ENCODE measurements at regions not wholly inside any gene's neighbourhood (a gene's known extent, or its start where the extent isn't known, plus 50 kb on each side); places are given as distances from the start of the nearest gene placed in this dataset.

DNA sequence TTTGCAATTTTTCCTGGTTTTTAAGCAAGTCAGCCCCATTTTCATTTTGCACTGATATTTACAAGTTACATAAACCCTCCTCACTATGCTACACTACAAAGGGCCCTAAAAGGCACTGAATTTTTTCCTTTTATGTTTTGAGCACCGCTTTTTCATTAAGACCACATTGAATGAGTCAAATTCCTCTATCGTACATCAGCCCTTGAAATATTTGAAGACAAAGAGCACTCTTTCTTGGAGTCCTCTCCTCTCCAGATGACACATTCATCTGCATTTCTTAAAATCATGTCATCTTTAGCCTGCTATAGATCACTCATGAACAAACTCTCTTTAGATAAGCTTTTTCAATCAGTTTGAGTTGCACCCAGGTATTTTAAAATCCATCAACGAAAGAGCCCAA is 306.6 kb upstream of the SOX11 start (continued):
- TF ChIP-seq U2AF1 (optimal IDR thresholded peaks at IDR 0.05; ENCODE audit: low read depth, low read length), result no peak

DNA sequence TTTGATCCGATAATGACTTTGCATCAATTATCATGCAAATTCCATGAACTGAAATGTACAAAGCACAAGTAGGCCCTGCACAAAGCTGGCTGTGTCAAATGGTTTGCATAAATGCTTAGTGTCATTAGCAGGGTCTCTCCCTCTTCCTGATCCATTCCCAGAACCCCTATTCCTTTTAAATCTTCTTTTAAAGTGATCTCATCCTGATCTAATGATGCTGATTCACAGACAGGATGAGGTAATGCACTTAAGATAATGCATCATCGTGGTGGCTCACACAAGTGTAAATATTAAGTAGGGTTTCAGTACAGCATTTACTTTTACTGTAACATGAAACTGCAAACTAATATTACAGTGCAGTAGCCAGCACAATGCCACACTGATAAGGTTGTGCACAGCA is 304.8 kb upstream of the SOX11 start:
- TF ChIP-seq ZSCAN25 (CRISPR knock-in tag; IDR thresholded peaks at IDR 0.05) (no peak), ATF7 (IDR thresholded peaks at IDR 0.05) (peak; percentile 38; the same call in 1 of the 2 replicates), ATF7 (CRISPR knock-in tag; IDR thresholded peaks at IDR 0.05) (no peak)
- H3K9ac ChIP-seq (ENCODE audit: insufficient read depth, low read depth, low read length), result no peak overlapping the region
- ATAC-seq (no peak), DNase-seq (ENCODE audit: low spot score) (no peak), FAIRE-seq (no peak)
- in situ Hi-C loops (cut with HindIII; ENCODE audit: extremely low pct_ligation_motif_present, low pct_unique_long_range_greater_than_20kb) (no loop called here), intact Hi-C loops (cut with micrococcal nuclease; ENCODE audit: unreplicated experiment) (no loop called here)
- ChIA-PET POLR2A (no interaction called here), CTCF (ENCODE audit: low intra/inter-chr PET ratio, low total read pairs) (no interaction called here)
- H3K4me1 ChIP-seq (ENCODE audit: insufficient read depth, low read length), result no peaks in the 10 kb centered on the region
- H2AFZ ChIP-seq (ENCODE audit: low read length), result no peak overlapping the region
- H3K4me3 ChIP-seq (replicated peaks in 1 of 3; ENCODE audit: insufficient read depth in 1 of 3, low read depth in 2 of 3, low read length in 3 of 3), result no peak overlapping the region
- H3K4me2 ChIP-seq (ENCODE audit: low read depth, low read length), result no peak overlapping the region
- no peak overlapping the region for H3K27ac ChIP-seq (ENCODE audit: extremely low read length, insufficient read depth, low read length)
- H3K36me3 ChIP-seq (replicated peaks in 1 of 2; ENCODE audit: control insufficient read depth in 1 of 2, insufficient read depth in 2 of 2, low read length in 2 of 2), result no peaks in the 10 kb centered on the region
- no peaks in the 10 kb centered on the region for H3K27me3 ChIP-seq (ENCODE audit: control insufficient read depth in 1 of 2, insufficient read depth in 2 of 2, low read length in 2 of 2)
- H4K20me1 ChIP-seq (ENCODE audit: insufficient read depth, low read length), result no peaks in the 10 kb centered on the region
- H3K9me3 ChIP-seq (ENCODE audit: low read length), result no peaks in the 10 kb centered on the region
- no TSS peak for BruUV-seq (replicated peaks)
- H3K79me2 ChIP-seq (ENCODE audit: insufficient read depth, low read length), result no peaks in the 10 kb centered on the region
- 13% methylated on average over 2 of the region's 2 CpGs for WGBS (ENCODE audit: low lambda C conversion rate)

DNA sequence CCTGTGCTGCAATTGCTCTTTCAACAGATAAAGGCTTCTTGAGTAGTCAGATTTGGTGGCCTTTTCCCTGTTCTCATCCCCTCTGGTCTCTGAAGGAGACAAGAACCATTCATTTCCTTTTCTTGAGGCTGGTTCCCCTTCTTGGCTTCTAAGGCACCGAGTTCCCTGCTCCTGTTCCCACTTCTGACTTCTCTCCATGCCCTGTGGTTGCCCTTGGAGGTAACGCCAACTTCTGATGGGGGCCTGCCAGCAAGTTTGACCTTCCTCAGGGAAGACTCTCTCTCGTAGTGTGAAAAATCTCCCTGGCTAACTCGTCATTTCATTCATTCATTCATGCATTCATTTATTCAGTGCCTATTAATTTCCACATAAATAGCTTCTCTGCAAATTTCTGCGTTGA is 302.4 kb upstream of the SOX11 start:
- POLR2A ChIA-PET, result no interaction called here
- H3K4me2 ChIP-seq (ENCODE audit: low read depth, low read length), result no peak overlapping the region
- no peak overlapping the region for H3K27ac ChIP-seq (ENCODE audit: extremely low read length, insufficient read depth, low read length)
- H3K79me2 ChIP-seq (ENCODE audit: insufficient read depth, low read length), result no peaks in the 10 kb centered on the region
- H2AFZ ChIP-seq (ENCODE audit: low read length), result no peak overlapping the region
- in situ Hi-C loops (cut with HindIII; ENCODE audit: extremely low pct_ligation_motif_present, low pct_unique_long_range_greater_than_20kb), result no loop called here
- WGBS (ENCODE audit: low lambda C conversion rate), result 14% methylated on average over 5 of the region's 5 CpGs
- BruUV-seq (replicated peaks), result no TSS peak
- no peaks in the 10 kb centered on the region for H3K27me3 ChIP-seq (ENCODE audit: control insufficient read depth in 1 of 2, insufficient read depth in 2 of 2, low read length in 2 of 2)
- no peak for FAIRE-seq
- intact Hi-C loops (cut with micrococcal nuclease; ENCODE audit: unreplicated experiment), result no loop called here
- DNase-seq (ENCODE audit: low spot score), result no peak
- H3K36me3 ChIP-seq (replicated peaks in 1 of 2; ENCODE audit: control insufficient read depth in 1 of 2, insufficient read depth in 2 of 2, low read length in 2 of 2), result no peaks in the 10 kb centered on the region
- no peak for ATAC-seq
- no peaks in the 10 kb centered on the region for H3K4me1 ChIP-seq (ENCODE audit: insufficient read depth, low read length)
- no peak overlapping the region for H3K4me3 ChIP-seq (replicated peaks in 1 of 3; ENCODE audit: insufficient read depth in 1 of 3, low read depth in 2 of 3, low read length in 3 of 3)
- H3K9me3 ChIP-seq (ENCODE audit: low read length), result no peaks in the 10 kb centered on the region
- CTCF ChIA-PET (ENCODE audit: low intra/inter-chr PET ratio, low total read pairs), result no interaction called here
- no peak overlapping the region for H3K9ac ChIP-seq (ENCODE audit: insufficient read depth, low read depth, low read length)
- H4K20me1 ChIP-seq (ENCODE audit: insufficient read depth, low read length), result no peaks in the 10 kb centered on the region
- no peak for TF ChIP-seq ATRX (CRISPR knock-in tag; IDR thresholded peaks at IDR 0.05; ENCODE audit: borderline replicate concordance)
- no peak for TF ChIP-seq SNAI1 (CRISPR knock-in tag; IDR thresholded peaks at IDR 0.05; ENCODE audit: borderline replicate concordance)
- TF ChIP-seq PAWR (CRISPR knock-in tag; IDR thresholded peaks at IDR 0.05; ENCODE audit: borderline replicate concordance), result no peak
- no peak for TF ChIP-seq ZNF337 (CRISPR knock-in tag; IDR thresholded peaks at IDR 0.05; ENCODE audit: borderline replicate concordance, low read depth)
- TF ChIP-seq, protein P1, sequence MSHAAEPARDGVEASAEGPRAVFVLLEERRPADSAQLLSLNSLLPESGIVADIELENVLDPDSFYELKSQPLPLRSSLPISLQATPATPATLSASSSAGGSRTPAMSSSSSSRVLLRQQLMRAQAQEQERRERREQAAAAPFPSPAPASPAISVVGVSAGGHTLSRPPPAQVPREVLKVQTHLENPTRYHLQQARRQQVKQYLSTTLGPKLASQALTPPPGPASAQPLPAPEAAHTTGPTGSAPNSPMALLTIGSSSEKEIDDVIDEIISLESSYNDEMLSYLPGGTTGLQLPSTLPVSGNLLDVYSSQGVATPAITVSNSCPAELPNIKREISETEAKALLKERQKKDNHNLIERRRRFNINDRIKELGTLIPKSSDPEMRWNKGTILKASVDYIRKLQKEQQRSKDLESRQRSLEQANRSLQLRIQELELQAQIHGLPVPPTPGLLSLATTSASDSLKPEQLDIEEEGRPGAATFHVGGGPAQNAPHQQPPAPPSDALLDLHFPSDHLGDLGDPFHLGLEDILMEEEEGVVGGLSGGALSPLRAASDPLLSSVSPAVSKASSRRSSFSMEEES (CRISPR knock-in tag; IDR thresholded peaks at IDR 0.05), result no peak
- TF ChIP-seq, protein P2, sequence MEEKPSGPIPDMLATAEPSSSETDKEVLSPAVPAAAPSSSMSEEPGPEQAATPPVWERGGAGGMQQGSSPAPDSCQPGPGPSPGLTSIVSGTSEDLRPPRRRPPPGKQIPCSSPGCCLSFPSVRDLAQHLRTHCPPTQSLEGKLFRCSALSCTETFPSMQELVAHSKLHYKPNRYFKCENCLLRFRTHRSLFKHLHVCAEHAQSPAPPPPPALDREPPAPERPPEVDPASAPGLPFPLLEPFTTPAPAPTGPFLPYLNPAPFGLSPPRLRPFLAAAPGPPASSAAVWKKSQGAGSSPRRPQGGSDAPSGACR (CRISPR knock-in tag; IDR thresholded peaks at IDR 0.05), result no peak
- TF ChIP-seq ZNF839 (CRISPR knock-in tag; IDR thresholded peaks at IDR 0.05; ENCODE audit: borderline replicate concordance), result no peak
- no peak for TF ChIP-seq TEAD3 (CRISPR knock-in tag; optimal IDR thresholded peaks at IDR 0.05; ENCODE audit: borderline replicate concordance)
- TF ChIP-seq, protein P3, sequence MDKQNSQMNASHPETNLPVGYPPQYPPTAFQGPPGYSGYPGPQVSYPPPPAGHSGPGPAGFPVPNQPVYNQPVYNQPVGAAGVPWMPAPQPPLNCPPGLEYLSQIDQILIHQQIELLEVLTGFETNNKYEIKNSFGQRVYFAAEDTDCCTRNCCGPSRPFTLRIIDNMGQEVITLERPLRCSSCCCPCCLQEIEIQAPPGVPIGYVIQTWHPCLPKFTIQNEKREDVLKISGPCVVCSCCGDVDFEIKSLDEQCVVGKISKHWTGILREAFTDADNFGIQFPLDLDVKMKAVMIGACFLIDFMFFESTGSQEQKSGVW (CRISPR knock-in tag; IDR thresholded peaks at IDR 0.05; ENCODE audit: borderline replicate concordance), result no peak
